NB4 (cell line): ENCODE measurements at regions not wholly inside any gene's neighbourhood (a gene's known extent, or its start where the extent isn't known, plus 50 kb on each side); places are given as distances from the start of the nearest gene placed in this dataset.

Source experiments
- CTCF ChIP-seq: IDR thresholded peaks from one replicate; pipeline ENCODE4 v1.5.1; 2012; ENCODE audit warnings: low read depth, low read length
- MAX ChIP-seq: IDR thresholded peaks from 2 replicates; pipeline ENCODE4 v1.6.1; 2011; ENCODE audit warnings: low read depth, low read length
- POLR2A ChIP-seq: IDR thresholded peaks from 2 replicates; pipeline ENCODE4 v1.6.1; 2011; ENCODE audit warnings: mild to moderate bottlenecking; ENCODE audit not compliant: insufficient read length; ENCODE audit errors: extremely low read depth

DNA sequence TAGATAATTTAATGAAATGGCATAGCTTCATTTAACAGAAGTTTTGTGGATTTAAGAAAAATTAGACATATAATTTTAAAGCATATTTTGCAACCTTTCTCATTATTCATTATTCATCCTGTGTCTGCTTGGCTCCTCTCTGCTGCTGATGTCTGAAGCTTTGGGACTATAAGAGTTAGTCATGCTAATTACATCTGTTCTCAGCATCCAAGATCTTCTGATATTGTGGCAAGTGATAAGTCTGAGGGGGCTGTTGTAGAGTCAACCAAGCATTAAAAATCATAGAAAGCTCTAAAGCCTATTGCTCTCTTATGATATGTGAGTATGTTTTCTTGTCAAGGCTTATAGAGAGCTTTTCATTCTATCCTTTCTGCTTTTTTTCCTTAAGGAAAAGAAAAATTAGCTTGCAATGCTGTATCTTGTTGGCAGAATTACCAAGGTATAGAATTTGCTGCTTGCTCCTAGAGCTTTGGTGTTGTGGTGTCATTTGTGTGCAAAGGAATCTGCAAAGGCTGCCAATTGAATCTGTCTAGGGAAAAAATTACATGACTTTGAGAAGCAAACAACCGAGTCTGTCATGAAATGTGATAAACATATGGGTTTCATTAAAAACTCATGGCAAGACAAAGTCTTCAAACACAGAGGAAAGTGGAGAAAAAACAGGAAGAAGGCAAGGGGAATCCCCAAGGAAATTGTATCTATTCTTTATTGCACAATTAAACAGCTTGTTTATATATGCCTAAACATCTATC, 156.1 kb upstream of the DAB2 start:
- TF ChIP-seq POLR2A (no peak), CTCF (no peak), MAX (no peak)
